Natural killer cell treated with Interleukin-12 subunit alpha and Interleukin-12 subunit beta and Interleukin-15 and Interleukin-18, amount 100 ng/mL, for 72 hours (primary cell): ENCODE measurements at regions not wholly inside any gene's neighbourhood (a gene's known extent, or its start where the extent isn't known, plus 50 kb on each side); places are given as distances from the start of the nearest gene placed in this dataset.

Source experiments
- ATAC-seq, 2 donors: fragments of 150-1000 bp; cut with Tn5 transposase in 1 of 2; sonication (Bioruptor Pico), chemical (Tn5 transposase) in 1 of 2; 2 replicates each; pipeline ENCODE4 v1.10.0; 2021
- DNase-seq: peaks from one replicate; pipeline ENCODE4 v3.0.0; 2022; ENCODE audit warnings: low spot score
- H3K27ac Mint-ChIP-seq, 2 donors: 1 replicate in 1 of 2; 2 replicates in 1 of 2; pipeline ENCODE4 v1.8.0; 2022; ENCODE audit warnings: mixed read lengths in 2 of 2, mild to moderate bottlenecking in 1 of 2, moderate library complexity in 1 of 2
- H3K27me3 Mint-ChIP-seq, 2 donors: 1 replicate in 1 of 2; 2 replicates in 1 of 2; pipeline ENCODE4 v1.8.0; 2022; ENCODE audit warnings: mixed read lengths in 2 of 2
- H3K36me3 Mint-ChIP-seq: one replicate; pipeline ENCODE4 v1.8.0; 2022; ENCODE audit warnings: mixed read lengths
- H3K4me1 Mint-ChIP-seq, 2 donors: 1 replicate in 1 of 2; 2 replicates in 1 of 2; pipeline ENCODE4 v1.8.0; 2022; ENCODE audit warnings: low read depth in 2 of 2, mixed read lengths in 2 of 2, mild to moderate bottlenecking in 1 of 2
- H3K4me3 Mint-ChIP-seq: one replicate; pipeline ENCODE4 v1.8.0; 2022; ENCODE audit warnings: mixed read lengths
- H3K9me3 Mint-ChIP-seq: 2 replicates; pipeline ENCODE4 v1.8.0; 2022; ENCODE audit warnings: mixed read lengths

- Mint-ChIP-seq H3K36me3 (no peaks in the 10 kb centered on the region), H3K27ac (no peak overlapping the region), H3K9me3 (peaks cover 5% of the 10 kb centered on the region), H3K4me3 (no peak overlapping the region), H3K4me1 (no peaks in the 10 kb centered on the region), H3K27me3 (no peaks in the 10 kb centered on the region)
- DNase-seq: no peak
- no peak for ATAC-seq
Observed at GRCh38 chr6:23690453-23691049, 435.5 kb upstream of the NRSN1 start.

- Mint-ChIP-seq H3K4me3 (no peak overlapping the region), H3K27ac (no peak overlapping the region)
Observed at GRCh38 chr6:23692184-23692583, 433.8 kb upstream of the NRSN1 start.

GRCh38 chr6:23696992-23697391 is 429.0 kb upstream of the NRSN1 start:
- no peak overlapping the region for H3K4me3 Mint-ChIP-seq
- DNase-seq: no peak
- no peaks in the 10 kb centered on the region for H3K27me3 Mint-ChIP-seq
- no peak for ATAC-seq
- H3K36me3 Mint-ChIP-seq: peaks cover 5% of the 10 kb centered on the region
- H3K27ac Mint-ChIP-seq: no peak overlapping the region
- H3K4me1 Mint-ChIP-seq: no peaks in the 10 kb centered on the region
- H3K9me3 Mint-ChIP-seq: peaks cover 12% of the 10 kb centered on the region

More at GRCh38 chr6:23692184-23692583, 433.8 kb upstream of the NRSN1 start:
- Mint-ChIP-seq H3K9me3 (peaks cover 10% of the 10 kb centered on the region), H3K27me3 (no peaks in the 10 kb centered on the region), H3K36me3 (no peaks in the 10 kb centered on the region), H3K4me1 (no peaks in the 10 kb centered on the region)
- no peak for DNase-seq
- ATAC-seq: no peak

GRCh38 chr6:23704479-23705052 is 421.4 kb upstream of the NRSN1 start:
- H3K27me3 Mint-ChIP-seq: no peaks in the 10 kb centered on the region
- no peaks in the 10 kb centered on the region for H3K36me3 Mint-ChIP-seq
- no peaks in the 10 kb centered on the region for H3K4me1 Mint-ChIP-seq
- H3K27ac Mint-ChIP-seq: no peak overlapping the region
- peaks cover 16% of the 10 kb centered on the region for H3K9me3 Mint-ChIP-seq
- H3K4me3 Mint-ChIP-seq: no peak overlapping the region
- DNase-seq (no peak), ATAC-seq (no peak)

- H3K27ac Mint-ChIP-seq: no peak overlapping the region
- H3K36me3 Mint-ChIP-seq: no peaks in the 10 kb centered on the region
- H3K4me1 Mint-ChIP-seq: no peaks in the 10 kb centered on the region
- DNase-seq (no peak), ATAC-seq (no peak)
- peaks cover 16% of the 10 kb centered on the region for H3K9me3 Mint-ChIP-seq
- H3K27me3 Mint-ChIP-seq: no peaks in the 10 kb centered on the region
- no peak overlapping the region for H3K4me3 Mint-ChIP-seq
Observed at GRCh38 chr6:23705697-23706096, 420.3 kb upstream of the NRSN1 start.

GRCh38 chr6:23712756-23713155 is 413.3 kb upstream of the NRSN1 start:
- ATAC-seq (no peak), DNase-seq (no peak)
- Mint-ChIP-seq H3K36me3 (no peaks in the 10 kb centered on the region), H3K27ac (no peak overlapping the region), H3K27me3 (no peaks in the 10 kb centered on the region), H3K4me3 (no peak overlapping the region), H3K4me1 (no peaks in the 10 kb centered on the region), H3K9me3 (peaks cover 11% of the 10 kb centered on the region)

- no peak overlapping the region for H3K4me3 Mint-ChIP-seq
Observed at GRCh38 chr6:23713211-23713610, 412.8 kb upstream of the NRSN1 start.

GRCh38 chr6:23728707-23729106 is 397.3 kb upstream of the NRSN1 start:
- Mint-ChIP-seq H3K4me3 (no peak overlapping the region), H3K27ac (no peak overlapping the region), H3K36me3 (no peaks in the 10 kb centered on the region), H3K27me3 (no peaks in the 10 kb centered on the region), H3K9me3 (peaks cover 7% of the 10 kb centered on the region), H3K4me1 (no peaks in the 10 kb centered on the region)
- no peak for ATAC-seq
- no peak for DNase-seq

More at GRCh38 chr6:23713211-23713610, 412.8 kb upstream of the NRSN1 start:
- ATAC-seq (no peak), DNase-seq (no peak)
- Mint-ChIP-seq H3K36me3 (no peaks in the 10 kb centered on the region), H3K27me3 (no peaks in the 10 kb centered on the region), H3K27ac (no peak overlapping the region), H3K9me3 (peaks cover 9% of the 10 kb centered on the region), H3K4me1 (no peaks in the 10 kb centered on the region)

- Mint-ChIP-seq H3K4me1 (no peaks in the 10 kb centered on the region), H3K27me3 (no peaks in the 10 kb centered on the region), H3K27ac (no peak overlapping the region), H3K9me3 (peaks cover 7% of the 10 kb centered on the region), H3K36me3 (no peaks in the 10 kb centered on the region), H3K4me3 (no peak overlapping the region)
- no peak for ATAC-seq
- no peak for DNase-seq
Observed at GRCh38 chr6:23731609-23732008, 394.4 kb upstream of the NRSN1 start.

GRCh38 chr6:23732521-23732920 is 393.5 kb upstream of the NRSN1 start:
- Mint-ChIP-seq H3K27ac (no peak overlapping the region), H3K4me1 (no peaks in the 10 kb centered on the region), H3K36me3 (no peaks in the 10 kb centered on the region), H3K4me3 (no peak overlapping the region), H3K9me3 (peaks cover 9% of the 10 kb centered on the region), H3K27me3 (no peaks in the 10 kb centered on the region)
- DNase-seq: no peak
- ATAC-seq: no peak

- H3K4me3 Mint-ChIP-seq: no peak overlapping the region
- no peaks in the 10 kb centered on the region for H3K4me1 Mint-ChIP-seq
- H3K9me3 Mint-ChIP-seq: peaks cover 7% of the 10 kb centered on the region
- H3K36me3 Mint-ChIP-seq: no peaks in the 10 kb centered on the region
- H3K27me3 Mint-ChIP-seq: no peaks in the 10 kb centered on the region
- DNase-seq (no peak), ATAC-seq (no peak)
- H3K27ac Mint-ChIP-seq: no peak overlapping the region
Observed at GRCh38 chr6:23735151-23735550, 390.9 kb upstream of the NRSN1 start.

GRCh38 chr6:23736577-23736976 is 389.4 kb upstream of the NRSN1 start:
- Mint-ChIP-seq H3K4me3 (no peak overlapping the region), H3K36me3 (no peaks in the 10 kb centered on the region), H3K9me3 (peaks cover 7% of the 10 kb centered on the region), H3K27me3 (no peaks in the 10 kb centered on the region), H3K27ac (no peak overlapping the region), H3K4me1 (no peaks in the 10 kb centered on the region)
- no peak for ATAC-seq
- no peak for DNase-seq

- H3K27ac Mint-ChIP-seq: no peak overlapping the region
- no peaks in the 10 kb centered on the region for H3K4me1 Mint-ChIP-seq
- no peaks in the 10 kb centered on the region for H3K36me3 Mint-ChIP-seq
- H3K4me3 Mint-ChIP-seq: no peak overlapping the region
- no peaks in the 10 kb centered on the region for H3K27me3 Mint-ChIP-seq
- H3K9me3 Mint-ChIP-seq: peaks cover 10% of the 10 kb centered on the region
- ATAC-seq (no peak), DNase-seq (no peak)
Observed at GRCh38 chr6:23747239-23747638, 378.8 kb upstream of the NRSN1 start.

- Mint-ChIP-seq H3K36me3 (no peaks in the 10 kb centered on the region), H3K9me3 (peaks cover 16% of the 10 kb centered on the region)
- ATAC-seq: no peak
Observed at GRCh38 chr6:23752414-23752813, 373.6 kb upstream of the NRSN1 start.

GRCh38 chr6:23754197-23754596 is 371.8 kb upstream of the NRSN1 start:
- no peaks in the 10 kb centered on the region for H3K36me3 Mint-ChIP-seq
- no peak for ATAC-seq
- no peak for DNase-seq
- no peak overlapping the region for H3K4me3 Mint-ChIP-seq
- H3K9me3 Mint-ChIP-seq: peaks cover 13% of the 10 kb centered on the region
- no peak overlapping the region for H3K27ac Mint-ChIP-seq
- H3K27me3 Mint-ChIP-seq: no peaks in the 10 kb centered on the region
- no peaks in the 10 kb centered on the region for H3K4me1 Mint-ChIP-seq

More at GRCh38 chr6:23752414-23752813, 373.6 kb upstream of the NRSN1 start:
- Mint-ChIP-seq H3K27ac (no peak overlapping the region), H3K27me3 (no peaks in the 10 kb centered on the region), H3K4me3 (no peak overlapping the region), H3K4me1 (no peaks in the 10 kb centered on the region)
- DNase-seq: no peak
